ENCODE measurements at regions not wholly inside any gene's neighbourhood (a gene's known extent, or its start where the extent isn't known, plus 50 kb on each side); places are given as distances from the start of the nearest gene placed in this dataset.

DNA sequence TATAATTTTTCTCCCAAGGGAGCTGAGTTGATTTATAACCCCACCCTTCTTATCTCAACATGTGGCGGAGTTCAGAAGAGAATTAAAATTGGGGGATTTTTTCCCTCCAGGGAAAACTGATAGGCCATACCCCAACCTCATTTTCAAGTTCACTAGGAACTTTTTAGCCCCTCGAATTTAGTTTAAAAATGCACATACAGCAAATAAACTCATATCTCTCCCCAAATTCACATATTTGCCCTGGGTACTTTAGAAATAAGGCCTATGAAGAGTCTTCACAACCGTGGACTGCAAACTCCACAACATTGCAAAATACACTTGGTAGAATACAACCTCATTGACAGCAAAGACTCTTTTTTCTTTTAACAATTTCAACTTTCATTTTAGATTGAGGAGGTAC, 206.7 kb upstream of the LEF1 start:
- TF ChIP-seq, protein P1, sequence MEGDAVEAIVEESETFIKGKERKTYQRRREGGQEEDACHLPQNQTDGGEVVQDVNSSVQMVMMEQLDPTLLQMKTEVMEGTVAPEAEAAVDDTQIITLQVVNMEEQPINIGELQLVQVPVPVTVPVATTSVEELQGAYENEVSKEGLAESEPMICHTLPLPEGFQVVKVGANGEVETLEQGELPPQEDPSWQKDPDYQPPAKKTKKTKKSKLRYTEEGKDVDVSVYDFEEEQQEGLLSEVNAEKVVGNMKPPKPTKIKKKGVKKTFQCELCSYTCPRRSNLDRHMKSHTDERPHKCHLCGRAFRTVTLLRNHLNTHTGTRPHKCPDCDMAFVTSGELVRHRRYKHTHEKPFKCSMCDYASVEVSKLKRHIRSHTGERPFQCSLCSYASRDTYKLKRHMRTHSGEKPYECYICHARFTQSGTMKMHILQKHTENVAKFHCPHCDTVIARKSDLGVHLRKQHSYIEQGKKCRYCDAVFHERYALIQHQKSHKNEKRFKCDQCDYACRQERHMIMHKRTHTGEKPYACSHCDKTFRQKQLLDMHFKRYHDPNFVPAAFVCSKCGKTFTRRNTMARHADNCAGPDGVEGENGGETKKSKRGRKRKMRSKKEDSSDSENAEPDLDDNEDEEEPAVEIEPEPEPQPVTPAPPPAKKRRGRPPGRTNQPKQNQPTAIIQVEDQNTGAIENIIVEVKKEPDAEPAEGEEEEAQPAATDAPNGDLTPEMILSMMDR (conservative IDR thresholded peaks at IDR 0.05; ENCODE audit: low read depth, low read length), result no peak
- no peak for DNase-seq (ENCODE audit: low read depth)
- no peak overlapping the region for H3K4me3 ChIP-seq (ENCODE audit: low read depth, low read length)

DNA sequence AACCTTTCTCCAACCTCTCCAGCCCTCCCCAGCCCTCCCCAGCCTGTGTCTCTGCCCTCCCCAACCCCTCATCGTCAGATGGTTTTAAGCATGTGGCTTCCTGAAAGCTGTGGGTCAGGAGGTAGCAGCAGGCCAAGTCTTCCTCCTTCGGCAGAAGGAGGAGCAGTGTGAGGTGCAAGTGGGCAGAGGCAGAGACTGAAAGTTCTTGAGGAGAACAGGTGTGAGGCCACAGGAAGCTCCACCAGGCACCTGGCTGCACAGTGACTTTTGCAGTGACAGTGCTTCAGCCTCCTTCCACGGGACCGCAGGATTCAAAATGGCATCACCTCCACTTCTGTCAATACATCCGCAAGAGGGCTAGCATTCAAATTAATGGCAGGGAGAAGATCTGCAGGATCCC, 203.9 kb upstream of the LEF1 start:
- TF ChIP-seq, protein P1 (conservative IDR thresholded peaks at IDR 0.05; ENCODE audit: low read depth, low read length), result no peak
- DNase-seq (ENCODE audit: low read depth), result no peak
- no peak overlapping the region for H3K4me3 ChIP-seq (ENCODE audit: low read depth, low read length)

DNA sequence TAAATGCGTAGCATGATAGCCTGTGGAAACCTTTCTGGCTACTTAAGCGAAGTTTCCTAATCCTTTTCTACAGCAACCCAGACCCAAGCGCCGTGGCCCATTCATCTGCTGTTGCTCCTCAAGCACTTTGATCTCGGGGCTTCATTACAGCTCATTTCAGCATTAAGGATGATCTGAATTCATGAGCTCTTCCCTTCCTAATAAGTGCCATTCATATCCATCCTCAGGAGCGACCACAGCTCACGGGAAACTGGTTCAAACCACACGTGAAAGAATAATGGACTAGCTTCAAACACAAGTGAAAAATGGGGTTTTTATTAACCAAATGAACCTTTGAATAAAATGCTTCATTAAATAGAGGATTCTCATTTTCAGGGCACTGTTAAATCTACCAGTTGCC, 202.6 kb upstream of the LEF1 start:
- TF ChIP-seq, protein P1 (conservative IDR thresholded peaks at IDR 0.05; ENCODE audit: low read depth, low read length), result no peak
- DNase-seq (ENCODE audit: low read depth), result no peak

DNA sequence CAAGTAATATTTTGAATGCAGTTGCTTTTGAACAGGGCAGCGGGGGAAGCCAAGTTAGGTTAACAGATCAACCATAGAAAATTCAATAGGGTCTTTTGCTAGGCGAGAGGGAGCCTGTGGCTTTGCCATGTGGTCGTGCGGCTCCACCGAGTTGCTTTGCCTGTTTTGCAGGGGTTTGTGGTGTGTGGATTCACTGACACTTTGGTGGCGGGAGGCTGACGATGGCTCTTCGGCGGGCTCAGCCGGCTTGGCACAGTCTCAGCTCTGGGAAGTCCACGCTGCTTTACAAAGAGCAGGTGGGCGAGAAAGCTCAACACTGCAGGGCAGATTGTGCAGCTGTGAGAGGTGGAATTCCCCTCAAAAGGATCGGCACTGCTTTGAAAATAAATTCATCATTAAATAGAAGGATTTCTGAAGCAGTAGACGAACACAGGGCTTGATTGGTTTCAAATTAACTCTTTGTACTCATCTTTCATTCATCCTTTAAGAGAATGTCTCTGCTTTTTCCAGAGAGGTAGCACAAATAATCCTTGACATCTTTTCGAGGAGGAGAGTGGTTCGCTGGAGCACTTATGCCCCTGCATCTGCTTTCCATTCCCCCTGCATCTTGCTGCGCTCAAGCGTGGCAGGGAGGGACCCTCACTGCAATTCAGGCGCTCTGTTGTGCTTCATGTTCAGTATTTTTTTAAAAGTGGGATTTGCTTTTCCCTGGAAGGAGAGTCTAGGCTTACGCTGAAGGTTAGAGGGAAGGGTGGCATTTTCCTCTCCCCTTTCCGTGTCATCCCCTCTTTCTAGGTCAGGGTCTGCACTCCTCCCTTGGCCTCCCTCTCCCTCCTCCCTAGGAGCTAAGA, 201.8 kb upstream of the LEF1 start:
- TF ChIP-seq, protein P1 (conservative IDR thresholded peaks at IDR 0.05; ENCODE audit: low read depth, low read length), result no peak
- DNase-seq (ENCODE audit: low read depth), result no peak
- H3K4me3 ChIP-seq (ENCODE audit: low read depth, low read length), result no peak overlapping the region

More for the DNA sequence above, 202.6 kb upstream of the LEF1 start:
- H3K4me3 ChIP-seq (ENCODE audit: low read depth, low read length), result no peak overlapping the region

DNA sequence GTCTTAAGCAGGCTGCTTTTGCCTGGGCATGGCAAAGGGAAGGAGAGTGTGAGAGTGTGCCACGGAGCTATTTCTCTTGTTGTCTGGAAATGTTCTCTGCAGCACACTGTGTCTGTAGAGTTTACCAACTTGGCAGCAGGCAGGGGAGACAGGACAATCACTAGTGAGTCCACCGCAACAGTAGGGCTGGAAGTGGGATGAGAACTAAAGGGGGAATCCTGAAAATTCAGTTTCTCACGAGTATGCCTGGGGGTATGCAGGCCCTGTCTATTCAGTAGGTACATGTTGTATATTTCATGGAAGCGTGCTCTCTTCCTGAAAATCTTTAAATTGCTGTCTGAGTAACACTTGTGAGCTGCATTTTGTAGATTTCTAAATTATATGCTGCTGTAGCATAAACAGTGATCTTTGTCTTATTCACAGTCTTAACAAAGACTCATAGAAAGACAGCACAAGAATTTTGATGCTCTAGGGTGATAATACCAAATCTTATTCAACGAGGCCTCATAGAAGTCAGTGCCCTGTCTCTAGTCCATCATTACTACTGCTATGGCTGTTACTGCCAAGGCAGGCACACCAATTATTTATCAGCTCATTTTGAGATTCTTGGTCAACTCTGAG, 200.4 kb upstream of the LEF1 start:
- no peak for DNase-seq (ENCODE audit: low read depth)
- H3K4me3 ChIP-seq (ENCODE audit: low read depth, low read length), result no peak overlapping the region
- TF ChIP-seq, protein P1 (conservative IDR thresholded peaks at IDR 0.05; ENCODE audit: low read depth, low read length), result no peak

DNA sequence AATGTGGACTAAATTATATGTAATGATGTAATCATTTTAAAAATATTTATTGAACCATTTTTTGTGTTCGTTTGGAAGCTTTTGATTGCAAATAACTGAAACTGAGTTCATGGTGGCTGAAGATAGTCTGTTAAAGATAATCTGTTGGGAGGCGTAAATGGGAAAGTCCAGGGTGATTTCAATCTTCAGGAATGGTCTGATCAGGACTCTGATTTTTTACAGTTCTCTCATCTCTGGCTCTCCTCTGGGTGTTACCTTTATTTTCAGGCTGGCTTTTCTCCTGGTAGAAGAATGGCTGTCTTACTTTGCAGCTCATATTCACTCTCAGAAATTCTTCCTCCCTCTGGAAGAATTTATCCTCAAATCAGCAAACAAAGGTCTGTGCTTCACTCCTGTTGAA, 199.0 kb upstream of the LEF1 start:
- no peak overlapping the region for H3K4me3 ChIP-seq (ENCODE audit: low read depth, low read length)
- DNase-seq (ENCODE audit: low read depth), result no peak
- TF ChIP-seq, protein P1 (conservative IDR thresholded peaks at IDR 0.05; ENCODE audit: low read depth, low read length), result no peak
